GM13976 (cell line): ENCODE measurements at regions not wholly inside any gene's neighbourhood (a gene's known extent, or its start where the extent isn't known, plus 50 kb on each side); places are given as distances from the start of the nearest gene placed in this dataset.

ENCODE experiments used
- DNase-seq: peaks from one replicate; pipeline ENCODE4 v3.0.0; 2012; ENCODE audit warnings: low spot score
- CTCF ChIP-seq: IDR thresholded peaks from 2 replicates; pipeline ENCODE4 v1.5.1; 2012; ENCODE audit warnings: borderline replicate concordance, mild to moderate bottlenecking; ENCODE audit not compliant: insufficient read depth; ENCODE audit errors: extremely low read depth, missing control alignments, control extremely low read depth
- in situ Hi-C: fragments of 300-500 bp; cut with MboI; formaldehyde crosslinking; loops from one replicate; pipeline ENCODE4 v1.12.0; 2022; ENCODE audit warnings: low sequenced_read_pairs, mixed read lengths, inconsistent platforms; ENCODE audit not compliant: unreplicated experiment

- no peak for TF ChIP-seq CTCF
- DNase-seq: no peak
- in situ Hi-C loops: no loop called here
Measured at GRCh38 chr12:77569876-77570275, 260.8 kb upstream of the NAV3 start.

GRCh38 chr12:77560714-77561113, 270.0 kb upstream of the NAV3 start:
- in situ Hi-C loops: no loop called here

GRCh38 chr12:77559400-77560074, 271.2 kb upstream of the NAV3 start:
- in situ Hi-C loops: no loop called here
- TF ChIP-seq CTCF: no peak
- no peak for DNase-seq

More at GRCh38 chr12:77560714-77561113, 270.0 kb upstream of the NAV3 start:
- TF ChIP-seq CTCF: no peak
- DNase-seq: no peak

GRCh38 chr12:77555074-77555473, 275.6 kb upstream of the NAV3 start:
- no peak for DNase-seq
- no peak for TF ChIP-seq CTCF
- in situ Hi-C loops: no loop called here

GRCh38 chr12:77553976-77554619, 276.6 kb upstream of the NAV3 start:
- peak; percentile 24 for DNase-seq
- in situ Hi-C loops: no loop called here
- no peak for TF ChIP-seq CTCF

- DNase-seq: no peak
- TF ChIP-seq CTCF: no peak
- in situ Hi-C loops: no loop called here
Measured at GRCh38 chr12:77549383-77550128, 281.1 kb upstream of the NAV3 start.
